HEK293 (cell line): ENCODE measurements at regions not wholly inside any gene's neighbourhood (a gene's known extent, or its start where the extent isn't known, plus 50 kb on each side); places are given as distances from the start of the nearest gene placed in this dataset.

Source experiments
- GLI4 ChIP-seq: fragments of 450-650 bp; formaldehyde crosslinking; IDR thresholded peaks from 2 replicates; pipeline ENCODE4 v1.5.1; 2016; ENCODE audit warnings: missing biosample characterization, missing genetic modification characterization
- ZBTB21 ChIP-seq: fragments of 450-650 bp; formaldehyde crosslinking; IDR thresholded peaks from 2 replicates; pipeline ENCODE4 v1.5.1; 2017; ENCODE audit warnings: missing biosample characterization, missing genetic modification characterization
- ZBTB8A ChIP-seq: fragments of 450-650 bp; formaldehyde crosslinking; IDR thresholded peaks from 2 replicates; pipeline ENCODE4 v1.5.1; 2016; ENCODE audit warnings: missing biosample characterization, missing genetic modification characterization
- ZNF140 ChIP-seq: fragments of 450-650 bp; formaldehyde crosslinking; IDR thresholded peaks from 2 replicates; pipeline ENCODE4 v1.5.1; 2016; ENCODE audit warnings: missing biosample characterization, missing genetic modification characterization
- ZNF629 ChIP-seq: fragments of 450-650 bp; formaldehyde crosslinking; IDR thresholded peaks from 2 replicates; pipeline ENCODE4 v1.5.1; 2017; ENCODE audit warnings: missing biosample characterization, missing genetic modification characterization
- ZNF677 ChIP-seq: fragments of 450-650 bp; IDR thresholded peaks from 2 replicates; pipeline ENCODE4 v1.5.0; 2018; ENCODE audit warnings: missing biosample characterization, mild to moderate bottlenecking, missing genetic modification characterization, moderate library complexity
- ZNF707 ChIP-seq: fragments of 450-650 bp; formaldehyde crosslinking; IDR thresholded peaks from 2 replicates; pipeline ENCODE4 v1.5.1; 2016; ENCODE audit warnings: missing biosample characterization, missing genetic modification characterization
- ZNF768 ChIP-seq: fragments of 450-650 bp; formaldehyde crosslinking; IDR thresholded peaks from 2 replicates; pipeline ENCODE4 v1.5.1; 2018; ENCODE audit warnings: missing biosample characterization, mild to moderate bottlenecking, missing genetic modification characterization
- TF ChIP-seq, protein P1 (sequence below): fragments of 450-650 bp; formaldehyde crosslinking; IDR thresholded peaks from 2 replicates; pipeline ENCODE4 v1.5.1; 2016; ENCODE audit warnings: missing biosample characterization, missing genetic modification characterization
- TF ChIP-seq, protein P2 (sequence below): IDR thresholded peaks from 2 replicates; pipeline ENCODE4 v1.6.1; 2011; ENCODE audit warnings: mild to moderate bottlenecking, low read depth, low read length, borderline replicate concordance

DNA sequence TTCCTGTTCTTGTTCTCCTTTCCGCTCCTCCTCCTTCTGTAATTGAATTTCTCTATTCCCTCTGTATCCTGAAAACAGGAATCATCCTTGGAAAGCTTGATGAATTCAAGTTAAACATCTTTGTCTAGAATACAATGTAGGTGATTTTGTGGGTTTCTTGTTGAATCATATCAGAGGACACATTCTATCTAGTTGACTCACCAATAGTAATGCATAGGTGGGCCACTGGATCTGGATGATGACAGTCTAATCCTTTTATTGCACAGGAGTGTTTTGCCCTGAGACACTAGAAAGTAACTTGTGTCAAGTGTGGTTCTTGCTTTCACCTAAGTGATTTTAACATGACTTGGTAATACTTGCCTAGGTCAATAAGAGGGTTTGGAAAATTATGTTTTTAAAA is 164.3 kb downstream of the RFPL4B start:
- no peak for TF ChIP-seq ZBTB8A (tag by site-specific recombination)
- TF ChIP-seq, protein P1, sequence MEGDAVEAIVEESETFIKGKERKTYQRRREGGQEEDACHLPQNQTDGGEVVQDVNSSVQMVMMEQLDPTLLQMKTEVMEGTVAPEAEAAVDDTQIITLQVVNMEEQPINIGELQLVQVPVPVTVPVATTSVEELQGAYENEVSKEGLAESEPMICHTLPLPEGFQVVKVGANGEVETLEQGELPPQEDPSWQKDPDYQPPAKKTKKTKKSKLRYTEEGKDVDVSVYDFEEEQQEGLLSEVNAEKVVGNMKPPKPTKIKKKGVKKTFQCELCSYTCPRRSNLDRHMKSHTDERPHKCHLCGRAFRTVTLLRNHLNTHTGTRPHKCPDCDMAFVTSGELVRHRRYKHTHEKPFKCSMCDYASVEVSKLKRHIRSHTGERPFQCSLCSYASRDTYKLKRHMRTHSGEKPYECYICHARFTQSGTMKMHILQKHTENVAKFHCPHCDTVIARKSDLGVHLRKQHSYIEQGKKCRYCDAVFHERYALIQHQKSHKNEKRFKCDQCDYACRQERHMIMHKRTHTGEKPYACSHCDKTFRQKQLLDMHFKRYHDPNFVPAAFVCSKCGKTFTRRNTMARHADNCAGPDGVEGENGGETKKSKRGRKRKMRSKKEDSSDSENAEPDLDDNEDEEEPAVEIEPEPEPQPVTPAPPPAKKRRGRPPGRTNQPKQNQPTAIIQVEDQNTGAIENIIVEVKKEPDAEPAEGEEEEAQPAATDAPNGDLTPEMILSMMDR (tag by site-specific recombination), result no peak
- TF ChIP-seq ZNF629 (tag by site-specific recombination), result no peak
- TF ChIP-seq ZNF677 (tag by site-specific recombination), result no peak
- no peak for TF ChIP-seq ZNF140 (tag by site-specific recombination)
- TF ChIP-seq, protein P2, sequence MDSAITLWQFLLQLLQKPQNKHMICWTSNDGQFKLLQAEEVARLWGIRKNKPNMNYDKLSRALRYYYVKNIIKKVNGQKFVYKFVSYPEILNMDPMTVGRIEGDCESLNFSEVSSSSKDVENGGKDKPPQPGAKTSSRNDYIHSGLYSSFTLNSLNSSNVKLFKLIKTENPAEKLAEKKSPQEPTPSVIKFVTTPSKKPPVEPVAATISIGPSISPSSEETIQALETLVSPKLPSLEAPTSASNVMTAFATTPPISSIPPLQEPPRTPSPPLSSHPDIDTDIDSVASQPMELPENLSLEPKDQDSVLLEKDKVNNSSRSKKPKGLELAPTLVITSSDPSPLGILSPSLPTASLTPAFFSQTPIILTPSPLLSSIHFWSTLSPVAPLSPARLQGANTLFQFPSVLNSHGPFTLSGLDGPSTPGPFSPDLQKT, result no peak
- TF ChIP-seq ZNF768 (tag by site-specific recombination), result no peak
- no peak for TF ChIP-seq ZBTB21 (tag by site-specific recombination)
- no peak for TF ChIP-seq ZNF707 (tag by site-specific recombination)
- no peak for TF ChIP-seq GLI4 (tag by site-specific recombination)
